ENCODE measurements at regions not wholly inside any gene's neighbourhood (a gene's known extent, or its start where the extent isn't known, plus 50 kb on each side); places are given as distances from the start of the nearest gene placed in this dataset.
"Not testable (repeated sequence)": the region's sequence is repeated elsewhere in the genome, so short reads cannot be mapped to it uniquely, and the experiment has no call there.

- no peak for DNase-seq (ENCODE audit: low read depth)
Measured at GRCh38 chr9:19875291-19875920, 86.6 kb upstream of the SLC24A2 start.

- DNase-seq (ENCODE audit: low read depth): not testable (repeated sequence)
Measured at GRCh38 chr9:19873188-19873587, 84.4 kb upstream of the SLC24A2 start.

- DNase-seq (ENCODE audit: low read depth): no peak
Measured at GRCh38 chr9:19870988-19871387, 82.2 kb upstream of the SLC24A2 start.

GRCh38 chr9:19840953-19841352 lies 52.1 kb upstream of the SLC24A2 start:
- no peak for DNase-seq (ENCODE audit: low read depth)
